ENCODE measurements at regions not wholly inside any gene's neighbourhood (a gene's known extent, or its start where the extent isn't known, plus 50 kb on each side); places are given as distances from the start of the nearest gene placed in this dataset.

- no peak for DNase-seq (ENCODE audit: low spot score)
- H3K4me3 ChIP-seq = no peak overlapping the region
- intact Hi-C loops (cut with DNase I) = loop anchor here (10.0 kb wide), 1 partner anchor 243 kb away; no protein-coding TSS in a partner anchor
- no peak overlapping the region for H3K27ac ChIP-seq
- H3K9me3 ChIP-seq = no peaks in the 10 kb centered on the region
- no peaks in the 10 kb centered on the region for H3K4me1 ChIP-seq (replicated peaks)
- TF ChIP-seq, protein P1, sequence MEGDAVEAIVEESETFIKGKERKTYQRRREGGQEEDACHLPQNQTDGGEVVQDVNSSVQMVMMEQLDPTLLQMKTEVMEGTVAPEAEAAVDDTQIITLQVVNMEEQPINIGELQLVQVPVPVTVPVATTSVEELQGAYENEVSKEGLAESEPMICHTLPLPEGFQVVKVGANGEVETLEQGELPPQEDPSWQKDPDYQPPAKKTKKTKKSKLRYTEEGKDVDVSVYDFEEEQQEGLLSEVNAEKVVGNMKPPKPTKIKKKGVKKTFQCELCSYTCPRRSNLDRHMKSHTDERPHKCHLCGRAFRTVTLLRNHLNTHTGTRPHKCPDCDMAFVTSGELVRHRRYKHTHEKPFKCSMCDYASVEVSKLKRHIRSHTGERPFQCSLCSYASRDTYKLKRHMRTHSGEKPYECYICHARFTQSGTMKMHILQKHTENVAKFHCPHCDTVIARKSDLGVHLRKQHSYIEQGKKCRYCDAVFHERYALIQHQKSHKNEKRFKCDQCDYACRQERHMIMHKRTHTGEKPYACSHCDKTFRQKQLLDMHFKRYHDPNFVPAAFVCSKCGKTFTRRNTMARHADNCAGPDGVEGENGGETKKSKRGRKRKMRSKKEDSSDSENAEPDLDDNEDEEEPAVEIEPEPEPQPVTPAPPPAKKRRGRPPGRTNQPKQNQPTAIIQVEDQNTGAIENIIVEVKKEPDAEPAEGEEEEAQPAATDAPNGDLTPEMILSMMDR (IDR thresholded peaks at IDR 0.05) = no peak
- no peak for TF ChIP-seq POLR2AphosphoS5 (IDR thresholded peaks at IDR 0.05)
- 60% methylated on average over 1 of the region's 1 CpG for whole genome bisulfite sequencing
- H3K27me3 ChIP-seq (replicated peaks; ENCODE audit: insufficient read depth) = no peaks in the 10 kb centered on the region
- H3K36me3 ChIP-seq = no peaks in the 10 kb centered on the region
These were observed 74.7 kb downstream of the BUD13 start for GRCh38 chr11:116698080-116698479.

- TF ChIP-seq POLR2A (IDR thresholded peaks at IDR 0.05) = no peak
- TF ChIP-seq POLR2AphosphoS5 (IDR thresholded peaks at IDR 0.05) = no peak
- TF ChIP-seq, protein P1 (IDR thresholded peaks at IDR 0.05) = no peak
- intact Hi-C loops (cut with DNase I) = loop anchor here (10.0 kb wide), 1 partner anchor 243 kb away; no protein-coding TSS in a partner anchor
These were observed 75.1 kb downstream of the BUD13 start for GRCh38 chr11:116697639-116698038.

DNA sequence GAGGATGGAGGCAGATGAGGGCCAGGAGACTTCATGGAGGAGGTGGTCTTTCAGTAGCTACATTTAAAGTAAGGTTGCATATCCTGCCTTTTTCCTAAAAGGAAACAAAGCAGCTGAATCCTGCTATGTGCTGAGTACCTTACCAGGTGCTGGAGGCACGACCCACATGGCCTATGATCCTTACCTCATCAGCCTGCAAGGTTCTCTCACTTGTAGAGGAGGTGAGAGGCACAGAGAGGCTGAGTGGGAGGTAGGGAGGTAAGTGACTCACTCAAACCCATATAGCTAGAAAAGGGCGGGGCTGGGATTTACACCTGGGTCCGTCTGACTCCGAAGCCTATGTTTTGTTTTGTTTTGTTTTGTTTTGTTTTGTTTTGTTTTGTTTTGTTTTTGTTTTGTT lies 75.8 kb downstream of the BUD13 start:
- Histone ChIP-seq H3K9me3 (no peaks in the 10 kb centered on the region), H3K4me3 (no peak overlapping the region), H3K27ac (no peak overlapping the region), H3K4me1 (replicated peaks) (no peaks in the 10 kb centered on the region), H3K36me3 (no peaks in the 10 kb centered on the region), H3K27me3 (replicated peaks; ENCODE audit: insufficient read depth) (no peaks in the 10 kb centered on the region)
- TF ChIP-seq POLR2AphosphoS5 (IDR thresholded peaks at IDR 0.05) (no peak), POLR2A (IDR thresholded peaks at IDR 0.05) (no peak)
- TF ChIP-seq, protein P1 (IDR thresholded peaks at IDR 0.05) = no peak
- intact Hi-C loops (cut with DNase I) = loop anchor here (10.0 kb wide), 1 partner anchor 242 kb away; no protein-coding TSS in a partner anchor
- WGBS = 81% methylated on average over 4 of the region's 4 CpGs
- no peak for DNase-seq (ENCODE audit: low spot score)

More at GRCh38 chr11:116697639-116698038, 75.1 kb downstream of the BUD13 start:
- DNase-seq (ENCODE audit: low spot score) = no peak
- Histone ChIP-seq H3K27ac (no peak overlapping the region), H3K9me3 (no peaks in the 10 kb centered on the region), H3K27me3 (replicated peaks; ENCODE audit: insufficient read depth) (no peaks in the 10 kb centered on the region), H3K4me1 (replicated peaks) (no peaks in the 10 kb centered on the region), H3K4me3 (no peak overlapping the region), H3K36me3 (no peaks in the 10 kb centered on the region)
- WGBS = 76% methylated on average over 7 of the region's 7 CpGs

DNA sequence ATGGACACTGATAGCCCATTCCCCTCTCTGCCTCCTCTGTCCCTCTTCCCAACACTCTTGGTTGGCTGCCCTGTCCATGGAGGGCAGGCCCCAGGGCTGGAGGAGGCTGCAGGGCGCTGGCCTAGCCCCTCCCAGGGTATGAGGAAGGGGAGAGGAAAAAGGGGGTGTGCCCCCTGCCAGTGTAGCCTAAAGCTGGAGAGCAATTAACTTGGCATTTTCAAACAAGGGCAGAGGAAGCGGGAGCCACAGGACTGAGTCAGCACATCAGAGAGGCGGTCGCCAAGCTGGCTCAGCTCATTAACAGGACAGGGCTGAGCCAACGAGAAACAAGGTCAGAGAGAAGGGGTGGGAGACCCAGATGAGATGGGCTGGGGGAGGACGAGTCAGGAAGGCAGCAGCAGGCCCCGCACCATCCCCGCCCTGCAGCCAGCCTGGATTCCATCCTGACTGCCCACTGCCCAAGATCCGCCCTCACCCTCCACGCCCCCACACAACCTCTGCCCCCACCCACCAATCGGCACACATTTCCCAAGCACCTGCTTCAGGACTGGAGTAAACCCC lies 76.3 kb downstream of the BUD13 start:
- no peak for TF ChIP-seq POLR2A (IDR thresholded peaks at IDR 0.05)
- no peak for TF ChIP-seq POLR2AphosphoS5 (IDR thresholded peaks at IDR 0.05)
- TF ChIP-seq, protein P1 (IDR thresholded peaks at IDR 0.05) = no peak
- no peak for DNase-seq (ENCODE audit: low spot score)
- no peaks in the 10 kb centered on the region for H3K27me3 ChIP-seq (replicated peaks; ENCODE audit: insufficient read depth)
- no peaks in the 10 kb centered on the region for H3K36me3 ChIP-seq
- 62% methylated on average over 11 of the region's 11 CpGs for WGBS
- no peak overlapping the region for H3K4me3 ChIP-seq
- no peaks in the 10 kb centered on the region for H3K4me1 ChIP-seq (replicated peaks)
- H3K27ac ChIP-seq = no peak overlapping the region
- H3K9me3 ChIP-seq = no peaks in the 10 kb centered on the region
- intact Hi-C loops (cut with DNase I) = loop anchor here (10.0 kb wide), 1 partner anchor 242 kb away; no protein-coding TSS in a partner anchor

GRCh38 chr11:116695657-116696254 lies 77.0 kb downstream of the BUD13 start:
- Histone ChIP-seq H3K4me1 (replicated peaks) (no peaks in the 10 kb centered on the region), H3K27ac (no peak overlapping the region), H3K27me3 (replicated peaks; ENCODE audit: insufficient read depth) (no peaks in the 10 kb centered on the region), H3K4me3 (no peak overlapping the region), H3K36me3 (no peaks in the 10 kb centered on the region), H3K9me3 (no peaks in the 10 kb centered on the region)
- no peak for DNase-seq (ENCODE audit: low spot score)
- TF ChIP-seq POLR2AphosphoS5 (IDR thresholded peaks at IDR 0.05) (no peak), POLR2A (IDR thresholded peaks at IDR 0.05) (no peak)
- TF ChIP-seq, protein P1 (IDR thresholded peaks at IDR 0.05) = no peak
- intact Hi-C loops (cut with DNase I) = loop anchor here (10.0 kb wide), 1 partner anchor 241 kb away; no protein-coding TSS in a partner anchor

All from prostate gland (tissue), 2 donors.